ENCODE measurements at regions not wholly inside any gene's neighbourhood (a gene's known extent, or its start where the extent isn't known, plus 50 kb on each side); places are given as distances from the start of the nearest gene placed in this dataset.

DNA sequence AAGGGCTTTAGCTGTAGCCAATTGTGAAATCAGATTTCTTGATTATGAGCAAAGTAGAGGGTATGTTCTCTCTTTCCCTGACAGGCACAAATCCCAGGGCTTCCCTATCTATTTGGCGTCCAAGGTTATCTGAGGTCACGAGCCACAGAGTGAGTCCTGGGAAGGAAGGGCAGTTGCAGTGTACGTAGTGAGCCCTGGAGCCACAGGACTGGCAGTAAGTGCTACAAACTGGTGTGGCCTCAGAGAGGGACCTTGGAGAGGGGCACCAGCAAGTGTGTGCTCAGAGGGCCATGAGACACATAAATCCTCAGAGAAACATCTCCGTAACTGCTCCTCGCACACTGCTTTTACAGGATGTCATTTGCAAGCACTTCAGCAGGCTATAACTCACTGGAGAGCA, 115.5 kb upstream of the SH3BP4 start:
- H3K23ac ChIP-seq (ENCODE audit: low read length in 2 of 2) = no peak overlapping the region
- no peak overlapping the region for H4K8ac ChIP-seq (ENCODE audit: low read length)
- H2BK120ac ChIP-seq (ENCODE audit: low read depth, low read length) = no peak overlapping the region
- no peak overlapping the region for H2BK15ac ChIP-seq (ENCODE audit: low read depth, poor library complexity, severe bottlenecking)
- DNase-seq = peak; percentile 45
- no peak overlapping the region for H2BK5ac ChIP-seq (ENCODE audit: low read depth, low read length, poor library complexity, severe bottlenecking)
- H2AFZ ChIP-seq (ENCODE audit: low read depth, low read length) = no peak overlapping the region
- H3K36me3 ChIP-seq (ENCODE audit: control insufficient read depth in 1 of 2, insufficient read depth in 2 of 2, low read depth in 1 of 2, low read length in 2 of 2) = no peaks in the 10 kb centered on the region
- H2AK5ac ChIP-seq (ENCODE audit: low read length, severe bottlenecking) = peak overlapping the region; percentile 6
- no peak overlapping the region for H2BK12ac ChIP-seq (ENCODE audit: low read length in 2 of 2)
- peak overlapping the region in 1 of 2 experiments; percentile 35 for H3K14ac ChIP-seq (ENCODE audit: low read length in 2 of 2)
- 55% methylated on average over 4 of the region's 5 CpGs for WGBS
- peaks cover 16% of the 10 kb centered on the region for H3K4me1 ChIP-seq (ENCODE audit: control insufficient read depth, insufficient read depth, low read depth, low read length)
- no peak overlapping the region for H3K27ac ChIP-seq (ENCODE audit: low read length, poor library complexity, severe bottlenecking)
- H3K4ac ChIP-seq (ENCODE audit: low read depth in 1 of 2, low read length in 2 of 2) = no peak overlapping the region
- H3K9ac ChIP-seq (ENCODE audit: low read length) = no peak overlapping the region
- no peak overlapping the region for H3K4me3 ChIP-seq (ENCODE audit: insufficient read depth in 1 of 2, low read depth in 1 of 2, low read length in 2 of 2)
- H3K4me2 ChIP-seq (ENCODE audit: low read length, poor library complexity, severe bottlenecking) = no peak overlapping the region
- peak overlapping the region in 1 of 2 experiments; percentile 0 for H3K18ac ChIP-seq (ENCODE audit: low read depth in 1 of 2, low read length in 2 of 2)
- no peaks in the 10 kb centered on the region for H3K9me3 ChIP-seq (ENCODE audit: control insufficient read depth, low read length)
- H4K91ac ChIP-seq (ENCODE audit: low read length) = no peak overlapping the region
- no peaks in the 10 kb centered on the region for H3K27me3 ChIP-seq (ENCODE audit: control insufficient read depth in 1 of 2, insufficient read depth in 1 of 2, low read length in 2 of 2)
- no peaks in the 10 kb centered on the region for H3K79me1 ChIP-seq (replicated peaks; ENCODE audit: low read length, poor library complexity, severe bottlenecking)

GRCh38 chr2:234835738-234836137, 116.1 kb upstream of the SH3BP4 start:
- Histone ChIP-seq H3K4me2 (ENCODE audit: low read length, poor library complexity, severe bottlenecking) (no peak overlapping the region), H2BK15ac (ENCODE audit: low read depth, poor library complexity, severe bottlenecking) (no peak overlapping the region), H3K9me3 (ENCODE audit: control insufficient read depth, low read length) (no peaks in the 10 kb centered on the region), H2AFZ (ENCODE audit: low read depth, low read length) (no peak overlapping the region), H3K9ac (ENCODE audit: low read length) (no peak overlapping the region), H4K8ac (ENCODE audit: low read length) (no peak overlapping the region), H3K79me1 (replicated peaks; ENCODE audit: low read length, poor library complexity, severe bottlenecking) (no peaks in the 10 kb centered on the region), H3K27me3 (ENCODE audit: control insufficient read depth in 1 of 2, insufficient read depth in 1 of 2, low read length in 2 of 2) (no peaks in the 10 kb centered on the region), H3K4me3 (ENCODE audit: insufficient read depth in 1 of 2, low read depth in 1 of 2, low read length in 2 of 2) (no peak overlapping the region), H3K36me3 (ENCODE audit: control insufficient read depth in 1 of 2, insufficient read depth in 2 of 2, low read depth in 1 of 2, low read length in 2 of 2) (no peaks in the 10 kb centered on the region), H2BK12ac (ENCODE audit: low read length in 2 of 2) (peak overlapping the region; percentile 18 to 77), H3K27ac (ENCODE audit: low read length, poor library complexity, severe bottlenecking) (no peak overlapping the region), H3K4me1 (ENCODE audit: control insufficient read depth, insufficient read depth, low read depth, low read length) (peaks cover 14% of the 10 kb centered on the region), H2BK5ac (ENCODE audit: low read depth, low read length, poor library complexity, severe bottlenecking) (no peak overlapping the region), H3K4ac (ENCODE audit: low read depth in 1 of 2, low read length in 2 of 2) (peak overlapping the region in 1 of 2 experiments; percentile 17), H2BK120ac (ENCODE audit: low read depth, low read length) (no peak overlapping the region), H3K18ac (ENCODE audit: low read depth in 1 of 2, low read length in 2 of 2) (peak overlapping the region; percentile 11 to 40), H3K14ac (ENCODE audit: low read length in 2 of 2) (peak overlapping the region in 1 of 2 experiments; percentile 35), H2AK5ac (ENCODE audit: low read length, severe bottlenecking) (peak overlapping the region; percentile 93), H3K23ac (ENCODE audit: low read length in 2 of 2) (no peak overlapping the region), H4K91ac (ENCODE audit: low read length) (no peak overlapping the region)
- no peak for DNase-seq
- WGBS = 78% methylated on average over 4 of the region's 4 CpGs

DNA sequence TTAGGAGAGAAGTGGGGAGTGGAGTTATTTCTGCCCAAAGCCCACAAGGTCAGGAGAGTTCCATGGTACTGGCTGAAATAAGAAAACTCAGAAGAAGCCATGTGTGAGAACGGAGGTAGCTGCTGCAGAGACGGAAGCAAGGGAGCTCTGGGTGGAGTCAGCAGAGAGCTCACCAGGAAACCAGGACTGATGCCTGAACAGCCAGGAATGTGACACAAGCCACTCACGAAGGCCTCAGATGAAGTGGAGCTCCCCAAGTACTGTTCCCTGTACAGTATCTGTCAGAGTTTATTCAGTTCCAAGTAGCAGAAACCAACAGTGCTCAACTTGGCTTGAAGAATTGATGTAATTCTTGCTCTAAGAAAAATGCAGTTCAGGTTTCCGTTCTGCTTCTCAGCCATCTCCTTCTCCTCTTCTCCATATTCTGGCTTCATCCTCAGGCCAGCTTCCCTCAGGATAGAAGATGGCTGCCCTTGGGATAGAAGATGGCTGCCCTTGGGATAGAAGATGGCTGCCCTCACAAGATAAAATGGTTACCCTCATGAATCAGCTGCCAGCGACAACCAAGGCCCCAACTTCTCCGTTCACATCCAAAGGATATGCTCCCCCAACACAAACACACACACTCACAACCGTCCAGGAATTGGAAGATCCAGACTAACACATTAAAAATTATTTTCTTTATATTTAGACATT, 117.4 kb upstream of the SH3BP4 start:
- no peak overlapping the region for H3K4me3 ChIP-seq (ENCODE audit: insufficient read depth in 1 of 2, low read depth in 1 of 2, low read length in 2 of 2)
- H2BK120ac ChIP-seq (ENCODE audit: low read depth, low read length) = no peak overlapping the region
- DNase-seq = peak; percentile 17
- no peak overlapping the region for H3K4me2 ChIP-seq (ENCODE audit: low read length, poor library complexity, severe bottlenecking)
- H3K4me1 ChIP-seq (ENCODE audit: control insufficient read depth, insufficient read depth, low read depth, low read length) = peaks cover 9% of the 10 kb centered on the region
- H2BK12ac ChIP-seq (ENCODE audit: low read length in 2 of 2) = no peak overlapping the region
- no peak overlapping the region for H2BK15ac ChIP-seq (ENCODE audit: low read depth, poor library complexity, severe bottlenecking)
- H3K14ac ChIP-seq (ENCODE audit: low read length in 2 of 2) = no peak overlapping the region
- peak overlapping the region in 1 of 2 experiments; percentile 21 for H3K4ac ChIP-seq (ENCODE audit: low read depth in 1 of 2, low read length in 2 of 2)
- H3K9me3 ChIP-seq (ENCODE audit: control insufficient read depth, low read length) = no peaks in the 10 kb centered on the region
- H3K18ac ChIP-seq (ENCODE audit: low read depth in 1 of 2, low read length in 2 of 2) = no peak overlapping the region
- H2AFZ ChIP-seq (ENCODE audit: low read depth, low read length) = no peak overlapping the region
- no peaks in the 10 kb centered on the region for H3K79me1 ChIP-seq (replicated peaks; ENCODE audit: low read length, poor library complexity, severe bottlenecking)
- no peak overlapping the region for H4K91ac ChIP-seq (ENCODE audit: low read length)
- 70% methylated on average over 6 of the region's 7 CpGs for WGBS
- H3K36me3 ChIP-seq (ENCODE audit: control insufficient read depth in 1 of 2, insufficient read depth in 2 of 2, low read depth in 1 of 2, low read length in 2 of 2) = no peaks in the 10 kb centered on the region
- no peaks in the 10 kb centered on the region for H3K27me3 ChIP-seq (ENCODE audit: control insufficient read depth in 1 of 2, insufficient read depth in 1 of 2, low read length in 2 of 2)
- H2AK5ac ChIP-seq (ENCODE audit: low read length, severe bottlenecking) = peak overlapping the region; percentile 13
- H4K8ac ChIP-seq (ENCODE audit: low read length) = no peak overlapping the region
- no peak overlapping the region for H3K23ac ChIP-seq (ENCODE audit: low read length in 2 of 2)
- H3K27ac ChIP-seq (ENCODE audit: low read length, poor library complexity, severe bottlenecking) = no peak overlapping the region
- H2BK5ac ChIP-seq (ENCODE audit: low read depth, low read length, poor library complexity, severe bottlenecking) = no peak overlapping the region
- H3K9ac ChIP-seq (ENCODE audit: low read length) = no peak overlapping the region

GRCh38 chr2:234830853-234831252, 121.0 kb upstream of the SH3BP4 start:
- Histone ChIP-seq H3K79me1 (replicated peaks; ENCODE audit: low read length, poor library complexity, severe bottlenecking) (peaks cover 3% of the 10 kb centered on the region), H3K4me3 (ENCODE audit: insufficient read depth in 1 of 2, low read depth in 1 of 2, low read length in 2 of 2) (no peak overlapping the region), H3K4me1 (ENCODE audit: control insufficient read depth, insufficient read depth, low read depth, low read length) (peaks cover 9% of the 10 kb centered on the region), H3K9ac (ENCODE audit: low read length) (no peak overlapping the region), H2BK15ac (ENCODE audit: low read depth, poor library complexity, severe bottlenecking) (no peak overlapping the region), H3K36me3 (ENCODE audit: control insufficient read depth in 1 of 2, insufficient read depth in 2 of 2, low read depth in 1 of 2, low read length in 2 of 2) (no peaks in the 10 kb centered on the region), H3K27me3 (ENCODE audit: control insufficient read depth in 1 of 2, insufficient read depth in 1 of 2, low read length in 2 of 2) (no peaks in the 10 kb centered on the region), H3K18ac (ENCODE audit: low read depth in 1 of 2, low read length in 2 of 2) (peak overlapping the region in 1 of 2 experiments; percentile 29), H2BK5ac (ENCODE audit: low read depth, low read length, poor library complexity, severe bottlenecking) (no peak overlapping the region), H3K27ac (ENCODE audit: low read length, poor library complexity, severe bottlenecking) (no peak overlapping the region), H4K8ac (ENCODE audit: low read length) (no peak overlapping the region), H2AK5ac (ENCODE audit: low read length, severe bottlenecking) (peak overlapping the region; percentile 33), H2BK120ac (ENCODE audit: low read depth, low read length) (no peak overlapping the region), H3K4me2 (ENCODE audit: low read length, poor library complexity, severe bottlenecking) (no peak overlapping the region), H4K91ac (ENCODE audit: low read length) (no peak overlapping the region), H2BK12ac (ENCODE audit: low read length in 2 of 2) (no peak overlapping the region), H3K4ac (ENCODE audit: low read depth in 1 of 2, low read length in 2 of 2) (no peak overlapping the region), H3K9me3 (ENCODE audit: control insufficient read depth, low read length) (no peaks in the 10 kb centered on the region), H3K23ac (ENCODE audit: low read length in 2 of 2) (no peak overlapping the region), H3K14ac (ENCODE audit: low read length in 2 of 2) (no peak overlapping the region), H2AFZ (ENCODE audit: low read depth, low read length) (no peak overlapping the region)
- WGBS = 87% methylated on average over 2 of the region's 2 CpGs
- no peak for DNase-seq

Measured in mesenchymal stem cell (in vitro differentiated cells and primary cell).